ENCODE measurements at regions not wholly inside any gene's neighbourhood (a gene's known extent, or its start where the extent isn't known, plus 50 kb on each side); places are given as distances from the start of the nearest gene placed in this dataset.

DNA sequence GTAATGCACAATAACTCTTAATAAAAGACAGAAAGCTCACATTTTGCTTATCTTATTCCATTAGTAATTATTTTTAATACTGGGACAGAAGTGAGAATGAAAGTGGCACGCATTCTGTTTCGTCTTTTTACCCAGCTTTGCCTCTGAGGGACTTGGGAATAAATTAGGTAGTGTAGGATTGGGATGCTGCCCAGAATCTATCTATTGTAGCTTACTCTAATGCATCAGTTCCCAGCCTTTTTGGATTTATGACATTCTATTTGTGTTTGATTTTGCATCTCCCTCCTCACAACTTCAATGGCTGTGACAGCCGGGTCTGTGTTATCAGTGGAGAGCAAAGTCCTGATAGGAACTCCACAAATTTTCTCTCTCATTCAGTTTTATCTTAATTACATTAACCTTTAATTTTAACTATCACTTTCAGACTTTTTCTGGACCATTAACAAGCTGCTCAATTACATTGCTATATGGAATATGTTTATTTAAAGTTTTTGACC is 62.9 kb upstream of the TULP4 start:
- TF ChIP-seq, protein P1, sequence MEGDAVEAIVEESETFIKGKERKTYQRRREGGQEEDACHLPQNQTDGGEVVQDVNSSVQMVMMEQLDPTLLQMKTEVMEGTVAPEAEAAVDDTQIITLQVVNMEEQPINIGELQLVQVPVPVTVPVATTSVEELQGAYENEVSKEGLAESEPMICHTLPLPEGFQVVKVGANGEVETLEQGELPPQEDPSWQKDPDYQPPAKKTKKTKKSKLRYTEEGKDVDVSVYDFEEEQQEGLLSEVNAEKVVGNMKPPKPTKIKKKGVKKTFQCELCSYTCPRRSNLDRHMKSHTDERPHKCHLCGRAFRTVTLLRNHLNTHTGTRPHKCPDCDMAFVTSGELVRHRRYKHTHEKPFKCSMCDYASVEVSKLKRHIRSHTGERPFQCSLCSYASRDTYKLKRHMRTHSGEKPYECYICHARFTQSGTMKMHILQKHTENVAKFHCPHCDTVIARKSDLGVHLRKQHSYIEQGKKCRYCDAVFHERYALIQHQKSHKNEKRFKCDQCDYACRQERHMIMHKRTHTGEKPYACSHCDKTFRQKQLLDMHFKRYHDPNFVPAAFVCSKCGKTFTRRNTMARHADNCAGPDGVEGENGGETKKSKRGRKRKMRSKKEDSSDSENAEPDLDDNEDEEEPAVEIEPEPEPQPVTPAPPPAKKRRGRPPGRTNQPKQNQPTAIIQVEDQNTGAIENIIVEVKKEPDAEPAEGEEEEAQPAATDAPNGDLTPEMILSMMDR (IDR thresholded peaks at IDR 0.05; ENCODE audit: borderline replicate concordance, control extremely low read depth, extremely low read depth, insufficient read depth, missing control alignments): no peak

DNA sequence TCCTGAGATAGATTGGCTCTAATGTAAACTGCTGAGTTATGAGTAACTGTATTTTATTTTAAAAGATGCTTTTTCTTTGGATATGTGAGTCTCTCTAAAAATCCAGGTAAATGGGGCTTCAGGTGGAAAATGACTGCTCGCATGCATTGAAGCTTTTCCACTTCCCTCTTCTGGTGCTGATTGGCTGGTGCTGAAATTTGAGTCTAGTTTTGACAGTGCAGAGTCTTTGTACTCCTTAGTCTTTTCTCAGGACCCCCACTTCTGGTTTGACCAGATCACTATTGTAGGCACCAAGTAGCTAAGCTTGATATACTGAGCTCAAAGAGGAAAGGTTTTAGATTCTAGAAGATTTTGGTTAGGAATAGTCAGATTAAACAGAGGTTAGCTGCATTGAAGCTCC is 60.7 kb upstream of the TULP4 start:
- no peak for DNase-seq (ENCODE audit: low spot score)
- in situ Hi-C loops (cut with MboI; ENCODE audit: low sequenced_read_pairs, unreplicated experiment): no loop called here
- TF ChIP-seq, protein P1 (IDR thresholded peaks at IDR 0.05; ENCODE audit: borderline replicate concordance, control extremely low read depth, extremely low read depth, insufficient read depth, missing control alignments): no peak

More for the DNA sequence above, 62.9 kb upstream of the TULP4 start:
- no peak for DNase-seq (ENCODE audit: low spot score)
- in situ Hi-C loops (cut with MboI; ENCODE audit: low sequenced_read_pairs, unreplicated experiment): loop anchor here (25.0 kb wide), 1 partner anchor 238 kb away; no protein-coding TSS in a partner anchor

DNA sequence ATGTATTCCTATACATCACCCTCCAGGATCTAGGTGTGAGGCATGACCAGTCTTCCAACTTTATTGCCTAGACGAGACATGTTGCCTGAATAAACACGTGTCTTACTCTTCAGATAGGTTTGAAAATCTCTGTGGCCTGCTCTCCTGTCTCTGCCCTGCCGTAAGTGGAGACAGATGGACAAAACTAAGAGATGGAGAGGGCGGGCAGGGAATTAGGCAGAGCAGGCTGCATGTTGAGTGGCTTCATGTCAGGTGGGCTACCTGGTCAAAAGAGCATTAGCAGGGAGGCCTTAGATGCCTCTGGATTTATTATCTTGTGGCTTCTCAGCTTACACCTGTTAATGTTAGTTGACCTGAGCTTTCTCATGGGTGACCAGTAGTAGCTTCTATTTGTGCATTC is 59.0 kb upstream of the TULP4 start:
- DNase-seq (ENCODE audit: low spot score): no peak
- TF ChIP-seq, protein P1 (IDR thresholded peaks at IDR 0.05; ENCODE audit: borderline replicate concordance, control extremely low read depth, extremely low read depth, insufficient read depth, missing control alignments): no peak
- in situ Hi-C loops (cut with MboI; ENCODE audit: low sequenced_read_pairs, unreplicated experiment): no loop called here

DNA sequence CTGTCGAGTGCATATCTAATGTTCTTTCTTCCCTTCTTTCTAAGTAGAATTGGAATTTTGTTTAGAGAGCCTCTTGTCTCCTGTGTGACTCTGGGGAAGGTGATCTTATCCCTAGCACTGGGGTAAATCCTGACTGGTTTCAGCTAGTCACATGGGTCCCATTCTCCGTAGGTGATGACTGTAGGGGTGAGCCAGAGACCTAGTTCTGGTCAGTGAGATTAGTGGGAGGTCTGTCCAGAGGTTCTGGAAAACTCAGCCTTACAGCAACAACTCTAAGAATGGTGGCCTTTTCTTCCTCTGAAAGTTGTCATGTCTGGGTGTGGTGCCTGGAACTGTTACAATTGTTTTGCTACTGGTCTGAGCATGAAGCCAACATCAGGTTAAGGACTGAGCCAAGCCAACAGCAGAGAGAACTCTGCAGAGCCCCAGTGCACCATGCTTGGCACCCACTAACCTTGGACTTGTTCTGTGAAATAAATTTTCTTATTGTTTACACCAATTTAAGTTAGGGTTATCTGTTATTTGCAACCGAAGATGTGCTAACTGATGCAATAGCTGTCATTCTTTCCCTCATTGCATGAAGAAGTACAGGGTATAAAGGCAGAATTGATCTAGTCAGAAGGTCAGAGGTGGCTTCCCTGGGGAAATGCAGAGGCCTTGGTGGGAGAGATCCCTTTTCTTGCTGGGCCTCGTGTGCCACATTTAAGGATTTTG is 56.8 kb upstream of the TULP4 start:
- in situ Hi-C loops (cut with MboI; ENCODE audit: low sequenced_read_pairs, unreplicated experiment): no loop called here
- DNase-seq (ENCODE audit: low spot score): no peak
- TF ChIP-seq, protein P1 (IDR thresholded peaks at IDR 0.05; ENCODE audit: borderline replicate concordance, control extremely low read depth, extremely low read depth, insufficient read depth, missing control alignments): no peak

DNA sequence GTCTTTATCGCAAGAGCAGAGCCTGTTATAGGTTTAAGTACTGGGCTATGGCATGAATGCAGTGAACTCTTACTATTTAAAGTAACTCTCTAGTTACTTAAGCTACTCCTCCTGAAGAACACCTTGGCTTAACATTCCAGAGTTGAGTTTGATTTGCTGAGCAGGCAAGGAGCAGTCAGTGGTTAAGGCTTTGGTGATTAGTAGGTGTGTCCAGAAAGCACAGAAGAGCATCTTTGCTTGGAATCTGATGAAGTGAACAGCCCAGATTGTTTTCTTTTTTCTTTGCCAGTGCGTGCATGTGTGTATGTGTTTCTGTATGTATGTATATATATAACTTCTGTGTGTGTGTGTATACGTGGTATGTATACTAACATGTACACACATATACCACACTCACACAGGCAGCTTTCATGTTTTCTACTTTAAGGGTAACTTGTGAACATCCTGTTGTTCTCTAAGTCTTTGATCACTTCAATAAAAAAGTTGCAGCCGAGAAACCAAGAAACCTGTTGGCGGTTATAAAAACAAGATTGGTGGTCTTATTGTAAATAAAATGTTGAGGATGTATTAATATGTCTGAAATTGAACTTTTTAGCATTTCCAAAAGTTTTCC is 56.2 kb upstream of the TULP4 start:
- in situ Hi-C loops (cut with MboI; ENCODE audit: low sequenced_read_pairs, unreplicated experiment): no loop called here
- TF ChIP-seq, protein P1 (IDR thresholded peaks at IDR 0.05; ENCODE audit: borderline replicate concordance, control extremely low read depth, extremely low read depth, insufficient read depth, missing control alignments): no peak
- DNase-seq (ENCODE audit: low spot score): no peak

DNA sequence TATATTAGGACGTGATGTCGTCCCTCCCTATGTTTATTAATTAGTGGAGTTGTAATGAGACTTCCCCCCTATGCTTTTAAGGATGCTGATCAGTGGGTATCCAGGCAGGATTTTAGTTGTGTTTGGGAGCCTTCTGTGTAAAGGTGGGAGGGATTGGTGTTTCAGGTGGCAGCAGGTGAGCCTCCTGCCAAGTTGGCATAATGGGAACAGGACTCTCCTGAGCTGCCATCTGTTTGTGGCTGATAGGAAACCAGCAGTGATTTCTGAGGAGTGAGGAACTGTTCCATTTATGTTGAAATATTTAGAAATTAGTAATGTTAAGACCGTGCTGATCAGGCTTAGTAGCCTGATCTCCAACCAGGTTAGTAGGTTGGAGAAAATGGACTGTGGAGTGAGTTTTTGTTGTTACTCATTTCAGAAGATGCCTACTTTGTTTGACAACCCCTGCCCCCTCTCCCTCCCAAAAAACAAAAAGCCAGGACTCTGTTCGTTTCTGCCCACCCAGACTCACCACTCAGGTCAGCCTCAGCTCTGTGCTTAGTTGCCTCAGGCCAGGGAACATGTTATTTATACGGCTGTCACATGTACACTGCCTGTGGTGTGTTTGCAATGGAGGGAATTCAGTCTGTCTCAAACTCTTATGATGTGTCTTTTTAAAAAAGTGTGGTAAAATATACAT is 55.4 kb upstream of the TULP4 start:
- TF ChIP-seq, protein P1 (IDR thresholded peaks at IDR 0.05; ENCODE audit: borderline replicate concordance, control extremely low read depth, extremely low read depth, insufficient read depth, missing control alignments): no peak
- in situ Hi-C loops (cut with MboI; ENCODE audit: low sequenced_read_pairs, unreplicated experiment): no loop called here
- DNase-seq (ENCODE audit: low spot score): no peak

All from GM13976 (cell line).